ENCODE measurements at regions not wholly inside any gene's neighbourhood (a gene's known extent, or its start where the extent isn't known, plus 50 kb on each side); places are given as distances from the start of the nearest gene placed in this dataset.

GRCh38 chr1:167159782-167160181 lies 60.9 kb upstream of the POU2F1 start:
- TF ChIP-seq POLR2A (IDR thresholded peaks at IDR 0.05) = no peak
- TF ChIP-seq POLR2AphosphoS5 (IDR thresholded peaks at IDR 0.05) = no peak
- TF ChIP-seq, protein P1, sequence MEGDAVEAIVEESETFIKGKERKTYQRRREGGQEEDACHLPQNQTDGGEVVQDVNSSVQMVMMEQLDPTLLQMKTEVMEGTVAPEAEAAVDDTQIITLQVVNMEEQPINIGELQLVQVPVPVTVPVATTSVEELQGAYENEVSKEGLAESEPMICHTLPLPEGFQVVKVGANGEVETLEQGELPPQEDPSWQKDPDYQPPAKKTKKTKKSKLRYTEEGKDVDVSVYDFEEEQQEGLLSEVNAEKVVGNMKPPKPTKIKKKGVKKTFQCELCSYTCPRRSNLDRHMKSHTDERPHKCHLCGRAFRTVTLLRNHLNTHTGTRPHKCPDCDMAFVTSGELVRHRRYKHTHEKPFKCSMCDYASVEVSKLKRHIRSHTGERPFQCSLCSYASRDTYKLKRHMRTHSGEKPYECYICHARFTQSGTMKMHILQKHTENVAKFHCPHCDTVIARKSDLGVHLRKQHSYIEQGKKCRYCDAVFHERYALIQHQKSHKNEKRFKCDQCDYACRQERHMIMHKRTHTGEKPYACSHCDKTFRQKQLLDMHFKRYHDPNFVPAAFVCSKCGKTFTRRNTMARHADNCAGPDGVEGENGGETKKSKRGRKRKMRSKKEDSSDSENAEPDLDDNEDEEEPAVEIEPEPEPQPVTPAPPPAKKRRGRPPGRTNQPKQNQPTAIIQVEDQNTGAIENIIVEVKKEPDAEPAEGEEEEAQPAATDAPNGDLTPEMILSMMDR (IDR thresholded peaks at IDR 0.05) = no peak
- no peak overlapping the region for H3K4me3 ChIP-seq
- no peak for DNase-seq (ENCODE audit: low spot score in 2 of 2)
- H3K27me3 ChIP-seq = no peaks in the 10 kb centered on the region
- H3K27ac ChIP-seq = no peak overlapping the region
- intact Hi-C loops (cut with DNase I; ENCODE audit: low total_unique reads) = no loop called here
- H3K36me3 ChIP-seq = no peaks in the 10 kb centered on the region
- no peaks in the 10 kb centered on the region for H3K4me1 ChIP-seq
- no peaks in the 10 kb centered on the region for H3K9me3 ChIP-seq

GRCh38 chr1:167161242-167161641 lies 59.4 kb upstream of the POU2F1 start:
- intact Hi-C loops (cut with DNase I; ENCODE audit: low total_unique reads) = no loop called here
- TF ChIP-seq, protein P1 (IDR thresholded peaks at IDR 0.05) = no peak
- no peaks in the 10 kb centered on the region for H3K9me3 ChIP-seq

GRCh38 chr1:167161762-167162161 lies 58.9 kb upstream of the POU2F1 start:
- Histone ChIP-seq H3K4me1 (no peaks in the 10 kb centered on the region), H3K4me3 (no peak overlapping the region), H3K36me3 (no peaks in the 10 kb centered on the region), H3K27ac (no peak overlapping the region), H3K27me3 (no peaks in the 10 kb centered on the region), H3K9me3 (peaks cover 0 to 1% of the 10 kb centered on the region in 2 donors)
- intact Hi-C loops (cut with DNase I; ENCODE audit: low total_unique reads) = no loop called here
- TF ChIP-seq, protein P1 (IDR thresholded peaks at IDR 0.05) = no peak
- TF ChIP-seq POLR2A (IDR thresholded peaks at IDR 0.05) (no peak), POLR2AphosphoS5 (IDR thresholded peaks at IDR 0.05) (no peak)
- DNase-seq (ENCODE audit: low spot score in 2 of 2) = no peak

More at GRCh38 chr1:167161242-167161641, 59.4 kb upstream of the POU2F1 start:
- H3K27me3 ChIP-seq = no peaks in the 10 kb centered on the region
- no peak for DNase-seq (ENCODE audit: low spot score in 2 of 2)
- no peaks in the 10 kb centered on the region for H3K4me1 ChIP-seq
- no peaks in the 10 kb centered on the region for H3K36me3 ChIP-seq
- H3K27ac ChIP-seq = no peak overlapping the region
- H3K4me3 ChIP-seq = no peak overlapping the region

GRCh38 chr1:167165219-167165618 lies 55.5 kb upstream of the POU2F1 start:
- intact Hi-C loops (cut with DNase I; ENCODE audit: low total_unique reads) = no loop called here
- TF ChIP-seq POLR2A (IDR thresholded peaks at IDR 0.05) = no peak
- TF ChIP-seq POLR2AphosphoS5 (IDR thresholded peaks at IDR 0.05) = no peak
- TF ChIP-seq, protein P1 (IDR thresholded peaks at IDR 0.05) = no peak
- H3K9me3 ChIP-seq = peaks cover 0 to 11% of the 10 kb centered on the region in 2 donors

GRCh38 chr1:167165948-167166689 lies 54.6 kb upstream of the POU2F1 start:
- Histone ChIP-seq H3K4me1 (no peaks in the 10 kb centered on the region), H3K27ac (no peak overlapping the region), H3K27me3 (no peaks in the 10 kb centered on the region), H3K36me3 (no peaks in the 10 kb centered on the region), H3K4me3 (no peak overlapping the region), H3K9me3 (peaks cover 0 to 11% of the 10 kb centered on the region in 2 donors)
- intact Hi-C loops (cut with DNase I; ENCODE audit: low total_unique reads) = no loop called here
- no peak for DNase-seq (ENCODE audit: low spot score in 2 of 2)
- TF ChIP-seq POLR2AphosphoS5 (IDR thresholded peaks at IDR 0.05) (no peak), POLR2A (IDR thresholded peaks at IDR 0.05) (no peak)
- TF ChIP-seq, protein P1 (IDR thresholded peaks at IDR 0.05) = no peak

More at GRCh38 chr1:167165219-167165618, 55.5 kb upstream of the POU2F1 start:
- Histone ChIP-seq H3K4me1 (no peaks in the 10 kb centered on the region), H3K36me3 (no peaks in the 10 kb centered on the region), H3K27ac (no peak overlapping the region), H3K27me3 (no peaks in the 10 kb centered on the region), H3K4me3 (no peak overlapping the region)
- DNase-seq (ENCODE audit: low spot score in 2 of 2) = no peak
